Glutamatergic neuron (in vitro differentiated cells): ENCODE measurements at regions not wholly inside any gene's neighbourhood (a gene's known extent, or its start where the extent isn't known, plus 50 kb on each side); places are given as distances from the start of the nearest gene placed in this dataset.
"Not testable (repeated sequence)": the region's sequence is repeated elsewhere in the genome, so short reads cannot be mapped to it uniquely, and the experiment has no call there.

ENCODE experiments used
- DNase-seq: peaks from one replicate; pipeline ENCODE4 v3.0.0; 2022
- H3K27ac Mint-ChIP-seq: one replicate; pipeline ENCODE4 v1.8.0; 2020; ENCODE audit warnings: mild to moderate bottlenecking, mixed read lengths, inconsistent platforms; ENCODE audit not compliant: unreplicated experiment
- H3K27me3 Mint-ChIP-seq: one replicate; pipeline ENCODE4 v1.8.0; 2020; ENCODE audit warnings: mild to moderate bottlenecking, moderate library complexity, mixed read lengths, inconsistent platforms; ENCODE audit not compliant: unreplicated experiment
- H3K36me3 Mint-ChIP-seq: one replicate; pipeline ENCODE4 v1.8.0; 2020; ENCODE audit warnings: mild to moderate bottlenecking, mixed read lengths, inconsistent platforms; ENCODE audit not compliant: unreplicated experiment
- H3K4me1 Mint-ChIP-seq: one replicate; pipeline ENCODE4 v1.8.0; 2020; ENCODE audit warnings: mild to moderate bottlenecking, low read depth, mixed read lengths, inconsistent platforms; ENCODE audit not compliant: unreplicated experiment
- H3K4me3 Mint-ChIP-seq: one replicate; pipeline ENCODE4 v1.8.0; 2020; ENCODE audit warnings: mild to moderate bottlenecking, mixed read lengths, inconsistent platforms; ENCODE audit not compliant: unreplicated experiment
- H3K9me3 Mint-ChIP-seq: one replicate; pipeline ENCODE4 v1.8.0; 2020; ENCODE audit warnings: mild to moderate bottlenecking, moderate library complexity, mixed read lengths, inconsistent platforms; ENCODE audit not compliant: unreplicated experiment
- CTCF ChIP-seq: fragments of 200-600 bp; sonication (generic); IDR thresholded peaks from one replicate; pipeline ENCODE4 v1.5.0; 2021; ENCODE audit not compliant: partially characterized antibody, unreplicated experiment

- H3K27me3 Mint-ChIP-seq, H3K27ac Mint-ChIP-seq, H3K4me3 Mint-ChIP-seq, H3K4me1 Mint-ChIP-seq, DNase-seq: not testable (repeated sequence)
- peaks cover 16% of the 10 kb centered on the region for H3K36me3 Mint-ChIP-seq
- peaks cover 26% of the 10 kb centered on the region for H3K9me3 Mint-ChIP-seq
Measured at GRCh38 chr14:106006716-106007115, 480.3 kb downstream of the TMEM121 start.

- Mint-ChIP-seq H3K36me3 (peaks cover 10% of the 10 kb centered on the region), H3K9me3 (peaks cover 19% of the 10 kb centered on the region), H3K27ac (no peak overlapping the region), H3K27me3 (no peaks in the 10 kb centered on the region), H3K4me1 (no peaks in the 10 kb centered on the region), H3K4me3 (no peak overlapping the region)
- no peak for TF ChIP-seq CTCF
- DNase-seq, result no peak
Measured at GRCh38 chr14:106010783-106011182, 484.4 kb downstream of the TMEM121 start.

GRCh38 chr14:106011631-106012360 is 485.4 kb downstream of the TMEM121 start:
- not testable (repeated sequence) for H3K4me3 Mint-ChIP-seq, H3K4me1 Mint-ChIP-seq, DNase-seq, H3K27ac Mint-ChIP-seq, H3K27me3 Mint-ChIP-seq
- H3K9me3 Mint-ChIP-seq, result peaks cover 17% of the 10 kb centered on the region
- H3K36me3 Mint-ChIP-seq, result peaks cover 10% of the 10 kb centered on the region

GRCh38 chr14:106012361-106012725 is 486.0 kb downstream of the TMEM121 start:
- H3K4me1 Mint-ChIP-seq, DNase-seq, H3K27ac Mint-ChIP-seq, H3K4me3 Mint-ChIP-seq, H3K27me3 Mint-ChIP-seq: not testable (repeated sequence)
- Mint-ChIP-seq H3K36me3 (peaks cover 10% of the 10 kb centered on the region), H3K9me3 (peaks cover 17% of the 10 kb centered on the region)

GRCh38 chr14:106013879-106014376 is 487.5 kb downstream of the TMEM121 start:
- no peak for DNase-seq
- Mint-ChIP-seq H3K4me1 (no peaks in the 10 kb centered on the region), H3K27me3 (no peaks in the 10 kb centered on the region), H3K36me3 (no peaks in the 10 kb centered on the region), H3K4me3 (no peak overlapping the region), H3K9me3 (peaks cover 9% of the 10 kb centered on the region), H3K27ac (no peak overlapping the region)
- no peak for TF ChIP-seq CTCF

- not testable (repeated sequence) for DNase-seq, H3K36me3 Mint-ChIP-seq, H3K4me1 Mint-ChIP-seq, H3K27ac Mint-ChIP-seq, H3K27me3 Mint-ChIP-seq, H3K9me3 Mint-ChIP-seq, H3K4me3 Mint-ChIP-seq
Measured at GRCh38 chr14:106017952-106018351, 491.6 kb downstream of the TMEM121 start.

GRCh38 chr14:106021832-106022231 is 495.4 kb downstream of the TMEM121 start:
- Mint-ChIP-seq H3K27me3 (no peaks in the 10 kb centered on the region), H3K27ac (no peak overlapping the region), H3K4me3 (no peak overlapping the region)

GRCh38 chr14:106022648-106023047 is 496.3 kb downstream of the TMEM121 start:
- not testable (repeated sequence) for H3K27me3 Mint-ChIP-seq, H3K4me3 Mint-ChIP-seq, H3K27ac Mint-ChIP-seq, H3K36me3 Mint-ChIP-seq, DNase-seq, H3K9me3 Mint-ChIP-seq, H3K4me1 Mint-ChIP-seq

More at GRCh38 chr14:106021832-106022231, 495.4 kb downstream of the TMEM121 start:
- no peak for DNase-seq
- H3K36me3 Mint-ChIP-seq, result no peaks in the 10 kb centered on the region
- no peaks in the 10 kb centered on the region for H3K4me1 Mint-ChIP-seq
- H3K9me3 Mint-ChIP-seq, result peaks cover 2% of the 10 kb centered on the region
- no peak for TF ChIP-seq CTCF
